Motor neuron (in vitro differentiated cells): ENCODE measurements at regions not wholly inside any gene's neighbourhood (a gene's known extent, or its start where the extent isn't known, plus 50 kb on each side); places are given as distances from the start of the nearest gene placed in this dataset.

ENCODE experiments used
- ATAC-seq, 8 experiments: fragments of 200-7000 bp; cut with Tn5 transposase; replicated peaks in 6 of 8; 2 replicates each; pipeline ENCODE4 v1.8.0; 2021; ENCODE audit warnings: mild to moderate bottlenecking in 8 of 8, moderate library complexity in 8 of 8
- H3K27ac ChIP-seq, 2 donors: fragments of 250-450 bp; sonication (Bioruptor Pico); 2 replicates each; pipeline ENCODE4 v1.9.0; 2021; ENCODE audit warnings: antibody characterized with exemption in 2 of 2, mild to moderate bottlenecking in 2 of 2, moderate library complexity in 1 of 2
- H3K4me1 ChIP-seq, 2 donors: fragments of 250-450 bp; sonication (Bioruptor Pico); replicated peaks in 1 of 2; 2 replicates each; pipeline ENCODE4 v1.6.1; 2021; ENCODE audit warnings: antibody characterized with exemption in 2 of 2, mild to moderate bottlenecking in 2 of 2, moderate library complexity in 1 of 2
- H3K4me3 ChIP-seq, 5 donors: fragments of 250-450 bp; sonication (Bioruptor Pico); 2 replicates each; pipeline ENCODE4 v1.9.0; 2021; ENCODE audit warnings: antibody characterized with exemption in 5 of 5, mild to moderate bottlenecking in 5 of 5, moderate library complexity in 4 of 5
- WGBS, 10 experiments: fragments of 450-650 bp; shearing (Covaris generic); methylation state at CpG; one replicate each; pipeline ENCODE4 v1.0.0; 2022; 5-methylcytosine and 5-hydroxymethylcytosine counted together
- in situ Hi-C, 9 experiments: fragments of 400-800 bp; cut with MboI; loops; one replicate each; pipeline ENCODE4 v1.15.0; 2021; ENCODE audit warnings: low sequenced_read_pairs in 9 of 9, low pct_unique_long_range_greater_than_20kb in 2 of 9; ENCODE audit not compliant: unreplicated experiment in 9 of 9

DNA sequence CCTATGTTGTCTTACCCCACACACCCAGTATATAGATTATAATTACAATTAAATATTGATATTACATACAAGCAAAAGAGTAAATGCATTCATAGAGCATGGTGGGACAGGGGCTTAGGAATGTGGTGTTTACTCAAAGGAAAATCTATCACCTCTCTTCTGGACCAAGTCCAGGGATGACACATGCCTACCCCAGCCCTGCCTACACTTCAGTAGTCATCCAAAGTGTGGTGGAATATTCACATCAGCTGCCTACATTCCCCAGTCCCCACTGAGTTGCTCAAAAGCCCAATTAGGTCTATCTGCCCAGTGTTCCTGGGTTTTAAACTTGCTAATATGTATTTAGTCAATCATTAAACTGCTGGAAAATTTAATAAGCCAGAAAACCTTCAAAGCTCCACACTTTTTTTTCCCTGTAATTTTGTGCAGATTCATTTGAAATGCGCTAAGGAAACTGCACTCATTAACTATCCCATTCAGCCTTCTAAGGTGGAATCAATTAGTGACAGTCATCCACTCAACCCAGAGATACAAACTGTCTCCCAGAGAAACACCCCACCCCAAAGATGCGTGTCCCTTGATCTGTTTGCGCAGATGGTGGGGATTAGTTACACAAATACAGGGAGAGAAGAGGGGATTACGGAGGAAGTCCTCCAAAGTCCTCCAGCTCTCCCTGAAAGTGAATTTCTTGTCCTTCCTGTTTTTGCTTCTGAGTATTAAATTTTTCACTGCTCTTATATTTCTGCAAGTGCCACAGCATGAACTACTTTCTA, 91.7 kb upstream of the KDR start:
- no peak overlapping the region for H3K27ac ChIP-seq
- ATAC-seq = peak in 4 of 8 experiments; percentile 64 to 97 (median 94)
- WGBS, 10 experiments = 0 to 88% (median 20%) methylated on average over 1 to 3 of the region's 4 CpGs; no CpG with 5 or more reads in 3 of the 10 experiments
- in situ Hi-C loops = no loop called here
- no peak overlapping the region for H3K4me3 ChIP-seq
- no peaks in the 10 kb centered on the region for H3K4me1 ChIP-seq

DNA sequence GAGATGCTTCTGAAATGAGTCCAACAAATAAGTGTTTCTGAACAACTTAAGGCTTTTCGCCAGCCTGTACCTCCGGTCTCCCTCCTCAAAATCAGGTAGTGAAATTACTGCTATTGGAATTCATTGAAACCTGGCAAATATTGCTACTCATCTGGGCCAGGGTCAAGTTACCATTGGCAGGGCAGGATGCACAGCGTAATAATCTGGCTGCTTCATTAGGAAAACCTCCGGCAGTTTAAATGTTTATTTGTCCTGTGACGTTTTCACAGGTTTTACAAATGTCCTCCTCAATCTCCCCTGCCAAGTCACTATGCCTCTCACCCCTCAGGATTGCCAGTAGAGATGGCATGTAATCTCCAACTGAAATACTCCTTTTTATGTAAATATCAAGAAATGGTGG, 92.6 kb upstream of the KDR start:
- no peak for ATAC-seq
- Histone ChIP-seq H3K4me1 (no peaks in the 10 kb centered on the region), H3K4me3 (no peak overlapping the region), H3K27ac (no peak overlapping the region)
- WGBS, 10 experiments = 54 to 100% (median 87%) methylated on average over 1 to 5 of the region's 5 CpGs
- in situ Hi-C loops = no loop called here

DNA sequence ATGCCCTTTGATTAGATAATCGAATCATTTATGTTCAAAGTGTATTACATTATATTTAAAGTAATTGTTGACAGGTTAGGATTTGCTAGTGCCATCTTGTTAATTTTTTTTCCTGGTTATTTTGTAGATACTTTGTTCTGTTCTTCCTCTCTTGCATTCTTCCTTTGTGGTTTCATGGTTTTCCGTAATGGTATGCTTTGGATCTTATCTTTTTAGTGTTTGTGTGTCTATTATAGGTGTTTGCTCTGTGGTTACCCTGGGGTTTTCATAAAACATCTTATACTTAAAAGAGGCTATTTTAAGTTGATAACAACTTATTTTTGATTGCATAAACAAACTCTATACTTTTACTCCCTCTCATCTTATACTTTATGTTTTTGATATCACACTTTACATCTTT, 108.2 kb upstream of the SRD5A3 start:
- no peak overlapping the region for H3K27ac ChIP-seq
- WGBS, 10 experiments = 17 to 70% (median 55%) methylated on average over 1 to 2 of the region's 2 CpGs
- in situ Hi-C loops = no loop called here
- no peak overlapping the region for H3K4me3 ChIP-seq
- H3K4me1 ChIP-seq = no peaks in the 10 kb centered on the region
- ATAC-seq = no peak

DNA sequence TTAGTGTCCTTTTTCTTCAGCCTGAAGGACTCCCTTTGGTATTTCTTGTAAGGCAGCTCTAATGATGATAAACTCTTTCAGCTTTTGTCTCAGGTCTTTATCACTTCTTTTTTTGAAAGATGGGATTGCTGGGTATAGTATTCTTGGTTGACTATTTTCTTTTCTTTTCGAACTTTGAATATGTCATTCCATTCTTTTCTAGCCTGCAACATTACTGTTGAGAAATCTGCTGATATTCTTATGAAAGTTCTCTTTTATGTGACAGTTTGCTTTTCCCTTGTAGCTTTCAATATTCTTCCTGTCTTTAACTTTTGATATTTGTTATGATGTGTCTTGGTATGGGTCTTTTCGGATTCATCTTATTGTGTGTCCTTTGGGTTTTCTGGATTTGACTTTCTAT, 107.6 kb upstream of the SRD5A3 start:
- ATAC-seq = no peak
- H3K4me1 ChIP-seq = no peaks in the 10 kb centered on the region
- in situ Hi-C loops = no loop called here
- H3K4me3 ChIP-seq = no peak overlapping the region
- WGBS, 10 experiments = 0 to 100% (median 66%) methylated on average over 1 to 2 of the region's 2 CpGs
- no peak overlapping the region for H3K27ac ChIP-seq

DNA sequence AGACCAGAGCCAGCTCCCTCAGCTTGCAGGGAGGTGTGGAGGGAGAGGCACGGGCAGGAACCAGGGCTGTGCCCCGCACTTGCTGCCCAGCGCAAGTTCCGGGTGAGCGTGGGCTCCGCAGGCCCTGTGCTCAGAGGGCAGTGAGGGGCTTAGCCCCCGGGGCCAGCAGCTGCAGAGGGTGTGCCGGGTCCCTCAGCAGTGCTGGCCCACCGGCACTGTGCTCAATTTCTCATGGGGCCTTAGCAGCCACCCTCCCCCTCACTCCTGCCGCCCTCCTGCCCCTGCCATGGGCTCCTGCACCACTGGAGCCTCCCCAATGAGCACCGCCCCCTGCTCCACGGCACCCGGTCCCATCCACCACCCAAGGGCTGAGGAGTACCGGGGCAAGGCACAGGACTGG, 104.6 kb upstream of the SRD5A3 start:
- H3K4me3 ChIP-seq = no peak overlapping the region
- in situ Hi-C loops = no loop called here
- no peak overlapping the region for H3K27ac ChIP-seq
- no peak for ATAC-seq
- 40% methylated on average over 1 of the region's 14 CpGs; no CpG with 5 or more reads in 9 of the 10 experiments for WGBS, 10 experiments
- H3K4me1 ChIP-seq = no peaks in the 10 kb centered on the region

DNA sequence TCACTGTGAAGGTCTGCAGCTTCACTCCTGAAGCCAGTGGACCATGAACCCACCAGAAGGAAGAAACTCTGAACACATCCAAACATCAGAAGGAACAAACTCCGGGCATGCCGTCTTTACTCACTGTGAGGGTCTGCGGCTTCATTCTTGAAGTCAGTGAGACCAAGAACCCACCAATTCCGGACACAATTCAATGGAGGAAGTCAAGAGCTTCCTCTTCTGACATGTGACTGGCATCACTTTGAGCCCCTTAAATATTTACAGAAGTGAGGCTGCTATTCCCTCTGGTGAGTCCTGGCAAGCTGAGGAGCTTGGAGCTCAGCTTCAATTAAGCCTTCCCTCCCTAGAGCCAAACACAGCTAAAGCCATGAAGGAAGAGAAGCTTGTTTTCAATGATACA, 103.5 kb upstream of the SRD5A3 start:
- in situ Hi-C loops = no loop called here
- Histone ChIP-seq H3K4me1 (no peaks in the 10 kb centered on the region), H3K27ac (no peak overlapping the region), H3K4me3 (no peak overlapping the region)
- ATAC-seq = no peak
- WGBS, 10 experiments = 58 to 100% (median 90%) methylated on average over 1 to 2 of the region's 4 CpGs; no CpG with 5 or more reads in 6 of the 10 experiments

DNA sequence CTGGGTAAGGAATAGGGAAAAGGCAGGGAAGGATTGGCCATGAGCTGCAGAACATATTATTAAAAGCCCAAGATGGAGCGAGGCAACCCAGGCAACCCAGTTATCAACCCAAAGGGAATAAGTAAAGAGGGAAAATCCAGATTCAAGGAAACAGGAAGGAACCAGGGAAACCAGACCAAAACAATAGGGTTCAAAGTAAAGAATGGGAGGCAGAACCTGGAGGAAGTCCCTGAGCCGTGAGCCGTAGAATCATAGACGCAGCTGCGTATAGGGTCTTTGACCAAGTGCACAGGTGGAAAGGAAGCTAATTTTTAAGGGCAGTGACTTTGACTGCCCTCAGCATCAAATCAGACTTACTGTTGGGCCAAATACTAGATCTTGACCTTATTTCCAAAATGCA, 98.5 kb upstream of the SRD5A3 start:
- ATAC-seq = no peak
- 60 to 100% (median 90%) methylated on average over 1 to 5 of the region's 5 CpGs; no CpG with 5 or more reads in 1 of the 10 experiments for WGBS, 10 experiments
- Histone ChIP-seq H3K4me1 (peaks cover 0 to 2% of the 10 kb centered on the region in 2 donors), H3K27ac (no peak overlapping the region), H3K4me3 (no peak overlapping the region)
- in situ Hi-C loops = no loop called here

DNA sequence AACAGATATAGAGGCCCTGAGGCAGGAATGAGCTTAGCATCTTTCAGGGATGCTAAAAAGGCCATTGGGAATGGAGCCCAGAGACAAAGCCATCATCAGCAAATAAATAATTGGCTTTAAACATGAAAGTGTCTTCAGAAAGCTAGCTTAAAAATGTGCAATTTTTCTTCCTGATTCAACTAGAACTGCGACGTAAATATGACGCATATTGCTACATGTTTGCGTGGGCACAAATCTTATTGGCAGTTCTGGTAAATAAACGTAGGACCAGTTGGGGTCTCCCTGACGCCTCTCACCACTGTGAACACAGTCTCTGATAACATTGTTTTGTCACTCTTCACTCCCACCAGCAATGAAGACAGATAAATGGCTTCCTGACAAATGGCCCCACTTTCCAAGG, 97.3 kb upstream of the SRD5A3 start:
- ATAC-seq = no peak
- no peak overlapping the region for H3K4me3 ChIP-seq
- H3K4me1 ChIP-seq = peaks cover 0 to 2% of the 10 kb centered on the region in 2 donors
- H3K27ac ChIP-seq = no peak overlapping the region
- in situ Hi-C loops = no loop called here
- WGBS, 10 experiments = 27 to 94% (median 76%) methylated on average over 3 to 6 of the region's 6 CpGs; no CpG with 5 or more reads in 4 of the 10 experiments

DNA sequence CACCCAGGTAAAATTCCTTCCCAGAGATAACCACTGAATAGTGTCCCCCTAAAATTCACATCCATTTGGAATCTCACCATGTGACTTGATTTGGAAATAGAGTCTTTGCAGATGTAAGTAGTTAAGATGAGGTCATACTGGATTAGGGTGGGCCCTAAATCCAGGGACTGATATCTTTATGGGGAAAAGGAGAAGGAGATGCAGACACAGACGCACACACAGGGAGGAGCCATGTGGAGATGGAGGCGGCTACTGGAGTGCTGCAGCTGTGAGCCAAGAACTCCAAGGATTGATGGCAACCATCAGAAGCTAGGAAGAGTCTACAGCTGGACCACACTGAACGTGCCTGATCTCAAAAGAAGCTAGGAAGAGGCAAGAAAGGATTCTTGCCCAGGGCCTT, 96.6 kb upstream of the SRD5A3 start:
- 10 to 100% (median 59%) methylated on average over 1 to 3 of the region's 3 CpGs; no CpG with 5 or more reads in 4 of the 10 experiments for WGBS, 10 experiments
- H3K4me1 ChIP-seq = peaks cover 0 to 2% of the 10 kb centered on the region in 2 donors
- no peak overlapping the region for H3K27ac ChIP-seq
- in situ Hi-C loops = no loop called here
- no peak overlapping the region for H3K4me3 ChIP-seq
- ATAC-seq = peak in 2 of 8 experiments; percentile 67 to 93

DNA sequence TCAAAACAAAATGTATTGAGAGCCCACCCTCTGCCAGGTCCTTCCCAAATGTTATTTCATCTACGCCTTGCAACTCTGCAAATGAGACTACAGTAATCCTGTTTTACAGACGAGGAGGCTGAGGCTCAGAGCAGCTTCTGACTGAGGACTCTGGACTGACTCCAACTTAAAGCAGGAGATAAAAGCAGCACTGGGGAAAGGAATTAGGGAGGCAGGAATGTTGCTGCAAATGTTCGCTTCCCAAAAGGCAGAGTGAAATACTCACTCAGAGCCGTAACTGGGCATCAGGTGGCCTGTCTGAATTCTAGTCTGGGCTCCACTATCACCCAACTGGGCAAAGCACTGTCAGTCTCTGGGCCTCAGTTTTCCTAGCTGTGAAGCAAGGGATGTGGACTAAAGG, 94.7 kb upstream of the SRD5A3 start:
- H3K4me1 ChIP-seq = peaks cover 0 to 2% of the 10 kb centered on the region in 2 donors
- WGBS, 10 experiments = 20 to 100% (median 80%) methylated on average over 1 to 4 of the region's 4 CpGs; no CpG with 5 or more reads in 1 of the 10 experiments
- no peak overlapping the region for H3K4me3 ChIP-seq
- H3K27ac ChIP-seq = no peak overlapping the region
- in situ Hi-C loops = no loop called here
- ATAC-seq = no peak

DNA sequence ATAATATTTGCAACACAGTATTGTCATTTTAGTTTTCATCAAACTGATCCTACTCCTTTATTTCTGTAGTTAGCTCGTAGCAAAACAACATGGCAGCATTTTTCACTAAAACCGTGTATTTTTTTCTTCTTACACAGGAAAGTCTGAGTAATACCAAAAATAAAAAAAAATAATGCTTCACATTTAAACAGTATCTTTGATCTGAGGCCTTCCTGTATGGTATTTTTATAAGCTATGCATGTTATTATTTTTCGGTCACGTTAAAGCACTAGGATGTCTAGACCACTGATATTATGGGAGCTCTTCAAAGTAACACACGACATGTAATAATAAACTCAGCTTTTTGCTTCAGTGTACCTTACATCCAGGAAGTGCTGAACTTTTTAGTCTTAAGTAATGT, 94.1 kb upstream of the SRD5A3 start:
- Histone ChIP-seq H3K4me1 (peaks cover 0 to 2% of the 10 kb centered on the region in 2 donors), H3K27ac (no peak overlapping the region), H3K4me3 (no peak overlapping the region)
- ATAC-seq = no peak
- in situ Hi-C loops = no loop called here
- 22 to 95% (median 82%) methylated on average over 3 to 5 of the region's 5 CpGs; no CpG with 5 or more reads in 1 of the 10 experiments for WGBS, 10 experiments

DNA sequence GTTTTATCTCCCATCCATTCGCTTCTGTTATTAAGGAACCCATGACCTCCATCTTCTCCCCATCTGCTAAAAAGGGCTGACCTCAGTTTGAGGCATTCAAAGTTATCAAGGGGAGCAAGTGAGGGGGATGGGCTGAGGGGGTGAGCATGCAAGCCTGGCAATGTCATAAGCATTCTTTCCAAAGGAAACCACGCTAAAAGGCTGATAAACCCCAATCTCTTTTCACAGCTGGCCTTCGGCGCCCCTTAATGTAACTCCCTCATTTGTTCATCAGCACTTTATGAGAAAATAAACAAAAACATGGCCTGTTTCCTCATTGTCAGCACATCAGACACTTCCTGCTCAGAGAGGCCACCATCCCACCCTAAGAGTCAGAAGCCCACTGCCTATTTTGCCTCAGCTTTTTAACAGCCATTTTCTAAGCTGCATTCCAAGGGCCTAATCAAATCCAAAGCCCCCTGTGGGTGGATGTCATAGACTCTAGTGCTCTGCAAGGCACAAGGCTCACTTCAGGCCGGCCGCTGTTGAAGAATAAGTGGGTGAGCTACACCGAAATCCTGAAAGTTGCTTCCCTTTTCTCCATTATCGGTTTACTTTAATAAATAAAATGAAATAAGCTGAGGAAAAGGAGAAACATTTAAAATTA, 92.0 kb upstream of the SRD5A3 start:
- Histone ChIP-seq H3K4me3 (no peak overlapping the region), H3K4me1 (peaks cover 0 to 2% of the 10 kb centered on the region in 2 donors)
- no peak for ATAC-seq

DNA sequence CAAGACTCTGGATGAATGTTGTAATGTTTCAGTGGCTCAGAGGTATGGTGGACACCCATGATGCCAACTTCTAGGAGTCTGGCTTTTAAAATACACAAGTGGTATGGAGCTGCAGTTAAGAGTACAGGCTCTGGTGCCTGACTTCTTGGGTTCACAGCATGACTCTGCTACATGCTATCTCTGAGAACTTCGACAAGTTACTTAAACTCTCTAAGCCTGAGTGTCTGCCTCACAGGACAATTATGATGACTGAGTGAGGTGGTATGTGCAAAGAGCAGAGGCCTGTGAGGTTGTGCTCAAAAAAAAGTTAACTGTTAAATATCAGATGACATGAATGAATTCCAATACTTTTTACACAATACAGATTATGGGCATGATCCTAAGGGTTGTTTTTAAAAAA, 90.9 kb upstream of the SRD5A3 start:
- peak in 1 of 8 experiments; percentile 60 for ATAC-seq
- 0 to 90% (median 50%) methylated on average over 1 of the region's 1 CpG; no CpG with 5 or more reads in 4 of the 10 experiments for WGBS, 10 experiments
- no peak overlapping the region for H3K4me3 ChIP-seq
- no peak overlapping the region for H3K27ac ChIP-seq
- peaks cover 0 to 2% of the 10 kb centered on the region in 2 donors for H3K4me1 ChIP-seq
- in situ Hi-C loops = no loop called here

More for the DNA sequence above, 92.0 kb upstream of the SRD5A3 start:
- 60 to 100% (median 93%) methylated on average over 2 to 7 of the region's 8 CpGs; no CpG with 5 or more reads in 2 of the 10 experiments for WGBS, 10 experiments
- in situ Hi-C loops = no loop called here
- no peak overlapping the region for H3K27ac ChIP-seq
